MCF 10A (cell line): ENCODE measurements at regions not wholly inside any gene's neighbourhood (a gene's known extent, or its start where the extent isn't known, plus 50 kb on each side); places are given as distances from the start of the nearest gene placed in this dataset.

Source experiments
- BruUV-seq: library from RNA; stranded (reverse); fragments of 400-500 nt; replicated peaks from 2 replicates; lab custom pipeline; 2021; lab: Mats Ljungman, UMichigan
- CTCF ChIA-PET: fragments of 300-600 bp; sonication (Branson Sonifier 250); formaldehyde crosslinking; extraction: SDS; loops from one replicate; lab custom pipeline; 2021; ENCODE audit warnings: antibody characterized with exemption, inconsistent platforms; lab: Yijun Ruan, JAX
- POLR2A ChIA-PET: fragments of 300-600, 350-650 bp; sonication (Branson Sonifier 250); formaldehyde crosslinking; extraction: SDS; loops from one replicate; lab custom pipeline; 2020; ENCODE audit warnings: antibody characterized with exemption, inconsistent platforms; lab: Yijun Ruan, JAX
- DNase-seq: peaks from one replicate; pipeline ENCODE4 v3.0.0-alpha.2; 2018; ENCODE audit not compliant: unreplicated experiment
- H3K27ac Mint-ChIP-seq: one replicate; pipeline ENCODE4 v1.8.0; 2022; ENCODE audit warnings: mild to moderate bottlenecking, low read depth, mixed read lengths; ENCODE audit not compliant: unreplicated experiment
- H3K27me3 Mint-ChIP-seq: one replicate; pipeline ENCODE4 v1.8.0; 2022; ENCODE audit warnings: mixed read lengths; ENCODE audit not compliant: insufficient read depth, unreplicated experiment
- H3K36me3 Mint-ChIP-seq: one replicate; pipeline ENCODE4 v1.8.0; 2022; ENCODE audit warnings: mild to moderate bottlenecking, moderate library complexity, mixed read lengths; ENCODE audit not compliant: insufficient read depth, unreplicated experiment
- H3K4me1 Mint-ChIP-seq: one replicate; pipeline ENCODE4 v1.8.0; 2022; ENCODE audit warnings: mixed read lengths; ENCODE audit not compliant: insufficient read depth, unreplicated experiment
- H3K4me3 Mint-ChIP-seq: one replicate; pipeline ENCODE4 v1.8.0; 2022; ENCODE audit warnings: mild to moderate bottlenecking, moderate library complexity, mixed read lengths; ENCODE audit not compliant: unreplicated experiment
- H3K9me3 Mint-ChIP-seq: one replicate; pipeline ENCODE4 v1.8.0; 2022; ENCODE audit warnings: mixed read lengths; ENCODE audit not compliant: unreplicated experiment
- intact Hi-C: fragments of 100-400 bp; cut with micrococcal nuclease; formaldehyde crosslinking; loops from 2 replicates; pipeline ENCODE4 v1.14.1; 2022
- TF ChIP-seq, protein P1 (sequence below): fragments of 200-600 bp; IDR thresholded peaks from one replicate; pipeline ENCODE4 v1.8.0; 2022; ENCODE audit warnings: antibody characterized with exemption, mild to moderate bottlenecking; ENCODE audit not compliant: unreplicated experiment

DNA sequence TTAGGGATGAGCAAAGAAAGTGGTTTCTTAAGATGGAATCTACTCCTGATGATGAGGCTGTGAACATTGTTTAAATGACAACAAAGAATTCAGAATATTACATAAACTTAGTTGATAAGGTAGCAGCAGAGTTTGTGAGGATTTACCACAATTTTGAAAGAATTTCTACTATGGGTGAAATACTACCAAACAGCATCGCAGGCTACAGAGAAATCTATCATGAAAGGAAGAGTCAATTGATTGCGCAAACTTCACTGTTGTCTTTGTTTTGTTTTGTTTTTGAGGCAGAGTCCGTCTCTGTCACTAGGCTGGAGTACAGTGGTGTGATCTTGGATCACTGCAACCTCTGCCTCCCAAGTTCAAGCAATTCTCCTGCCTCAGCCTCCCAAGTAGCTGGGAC is 107.4 kb upstream of the SLC6A6 start:
- no peak for DNase-seq
- POLR2A ChIA-PET: no interaction called here
- H3K4me3 Mint-ChIP-seq: no peak overlapping the region
- no peaks in the 10 kb centered on the region for H3K9me3 Mint-ChIP-seq
- BruUV-seq: no TSS peak
- intact Hi-C loops: no loop called here
- TF ChIP-seq, protein P1, sequence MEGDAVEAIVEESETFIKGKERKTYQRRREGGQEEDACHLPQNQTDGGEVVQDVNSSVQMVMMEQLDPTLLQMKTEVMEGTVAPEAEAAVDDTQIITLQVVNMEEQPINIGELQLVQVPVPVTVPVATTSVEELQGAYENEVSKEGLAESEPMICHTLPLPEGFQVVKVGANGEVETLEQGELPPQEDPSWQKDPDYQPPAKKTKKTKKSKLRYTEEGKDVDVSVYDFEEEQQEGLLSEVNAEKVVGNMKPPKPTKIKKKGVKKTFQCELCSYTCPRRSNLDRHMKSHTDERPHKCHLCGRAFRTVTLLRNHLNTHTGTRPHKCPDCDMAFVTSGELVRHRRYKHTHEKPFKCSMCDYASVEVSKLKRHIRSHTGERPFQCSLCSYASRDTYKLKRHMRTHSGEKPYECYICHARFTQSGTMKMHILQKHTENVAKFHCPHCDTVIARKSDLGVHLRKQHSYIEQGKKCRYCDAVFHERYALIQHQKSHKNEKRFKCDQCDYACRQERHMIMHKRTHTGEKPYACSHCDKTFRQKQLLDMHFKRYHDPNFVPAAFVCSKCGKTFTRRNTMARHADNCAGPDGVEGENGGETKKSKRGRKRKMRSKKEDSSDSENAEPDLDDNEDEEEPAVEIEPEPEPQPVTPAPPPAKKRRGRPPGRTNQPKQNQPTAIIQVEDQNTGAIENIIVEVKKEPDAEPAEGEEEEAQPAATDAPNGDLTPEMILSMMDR: no peak
- no peak overlapping the region for H3K27ac Mint-ChIP-seq
- no peaks in the 10 kb centered on the region for H3K36me3 Mint-ChIP-seq
- CTCF ChIA-PET: no interaction called here
- H3K27me3 Mint-ChIP-seq: peaks cover 11% of the 10 kb centered on the region
- peaks cover 5% of the 10 kb centered on the region for H3K4me1 Mint-ChIP-seq

DNA sequence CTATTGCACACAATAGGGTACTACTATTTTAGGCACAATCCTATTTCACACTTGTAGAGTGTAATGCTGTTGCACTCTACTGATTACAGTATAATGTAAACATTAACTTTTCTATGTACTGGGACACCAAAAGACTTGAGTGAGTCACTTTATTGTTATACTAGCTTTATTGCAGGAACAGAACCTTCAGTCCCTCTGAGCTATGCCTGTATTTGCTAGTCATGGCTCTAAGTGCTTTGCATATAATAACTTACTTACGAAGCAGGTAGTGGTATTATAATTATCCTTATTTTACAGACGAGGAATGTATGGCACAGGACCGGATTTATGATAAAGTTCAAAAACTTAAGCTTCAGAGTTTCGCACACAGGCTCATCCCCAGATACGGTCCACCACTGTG is 106.6 kb upstream of the SLC6A6 start:
- CTCF ChIA-PET: no interaction called here
- no TSS peak for BruUV-seq
- peaks cover under 1% of the 10 kb centered on the region for H3K4me1 Mint-ChIP-seq
- TF ChIP-seq, protein P1: no peak
- no peak overlapping the region for H3K27ac Mint-ChIP-seq
- H3K4me3 Mint-ChIP-seq: no peak overlapping the region
- H3K9me3 Mint-ChIP-seq: no peaks in the 10 kb centered on the region
- DNase-seq: no peak
- POLR2A ChIA-PET: interaction anchor here (0.7 kb wide), 1 partner anchor 1330 kb away, joined by 3 read pairs; no protein-coding TSS in a partner anchor
- H3K27me3 Mint-ChIP-seq: peaks cover 3% of the 10 kb centered on the region
- no peaks in the 10 kb centered on the region for H3K36me3 Mint-ChIP-seq
- intact Hi-C loops: no loop called here

DNA sequence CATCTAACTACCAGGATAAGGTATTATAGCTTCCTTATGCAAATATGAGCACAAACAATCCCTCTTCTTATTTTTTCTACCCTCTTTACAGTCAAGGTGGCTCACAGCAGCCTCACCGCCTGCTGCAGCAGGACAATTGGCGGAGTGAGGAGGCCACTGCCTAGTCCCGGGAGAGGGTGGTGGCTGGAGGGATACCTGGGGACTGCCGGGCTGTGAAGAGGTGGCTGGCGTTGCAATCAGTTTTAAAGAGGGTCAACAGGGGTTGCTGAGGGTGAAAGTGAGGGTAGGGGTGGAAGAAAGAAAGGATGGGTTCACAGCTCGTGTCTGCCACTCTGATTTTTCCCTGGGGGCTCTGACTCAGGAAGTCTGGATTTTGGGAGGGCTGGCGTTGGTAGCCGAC is 105.1 kb upstream of the SLC6A6 start:
- TF ChIP-seq, protein P1: no peak
- Mint-ChIP-seq H3K36me3 (no peaks in the 10 kb centered on the region), H3K27ac (no peak overlapping the region), H3K4me3 (no peak overlapping the region), H3K9me3 (no peaks in the 10 kb centered on the region), H3K27me3 (no peaks in the 10 kb centered on the region), H3K4me1 (peaks cover 5% of the 10 kb centered on the region)
- BruUV-seq: no TSS peak
- no peak for DNase-seq
- intact Hi-C loops: no loop called here
- POLR2A ChIA-PET: no interaction called here
- CTCF ChIA-PET: interaction anchor here (0.7 to 0.8 kb wide), 2 partner anchors 105 to 996 kb away, joined by 3 to 4 read pairs; no protein-coding TSS in a partner anchor

- Mint-ChIP-seq H3K27me3 (peaks cover 4% of the 10 kb centered on the region), H3K4me3 (no peak overlapping the region), H3K4me1 (peaks cover 5% of the 10 kb centered on the region), H3K9me3 (no peaks in the 10 kb centered on the region), H3K27ac (no peak overlapping the region), H3K36me3 (no peaks in the 10 kb centered on the region)
- ChIA-PET CTCF (no interaction called here), POLR2A (no interaction called here)
- TF ChIP-seq, protein P1: no peak
- no peak for DNase-seq
- BruUV-seq: no TSS peak
- intact Hi-C loops: no loop called here
These were observed 104.6 kb upstream of the SLC6A6 start for GRCh38 chr3:14297784-14298236.
